ENCODE measurements at regions not wholly inside any gene's neighbourhood (a gene's known extent, or its start where the extent isn't known, plus 50 kb on each side); places are given as distances from the start of the nearest gene placed in this dataset.

- Histone ChIP-seq H4K20me1 (ENCODE audit: insufficient read depth, low read length) (no peaks in the 10 kb centered on the region), H3K27ac (ENCODE audit: low read length) (no peak overlapping the region), H3K79me2 (ENCODE audit: low read length) (no peaks in the 10 kb centered on the region), H3K4me3 (ENCODE audit: low read length) (no peak overlapping the region), H3K4me1 (ENCODE audit: low read length) (no peaks in the 10 kb centered on the region), H3K27me3 (ENCODE audit: low read depth, low read length) (no peaks in the 10 kb centered on the region), H3K36me3 (replicated peaks; ENCODE audit: low read depth, low read length) (no peaks in the 10 kb centered on the region), H2AFZ (ENCODE audit: low read depth, low read length) (no peak overlapping the region), H3K4me2 (ENCODE audit: low read length) (no peak overlapping the region), H3K9me3 (ENCODE audit: insufficient read depth, low read length) (no peaks in the 10 kb centered on the region), H3K9ac (ENCODE audit: low read length) (no peak overlapping the region)
- TF ChIP-seq, protein P1, sequence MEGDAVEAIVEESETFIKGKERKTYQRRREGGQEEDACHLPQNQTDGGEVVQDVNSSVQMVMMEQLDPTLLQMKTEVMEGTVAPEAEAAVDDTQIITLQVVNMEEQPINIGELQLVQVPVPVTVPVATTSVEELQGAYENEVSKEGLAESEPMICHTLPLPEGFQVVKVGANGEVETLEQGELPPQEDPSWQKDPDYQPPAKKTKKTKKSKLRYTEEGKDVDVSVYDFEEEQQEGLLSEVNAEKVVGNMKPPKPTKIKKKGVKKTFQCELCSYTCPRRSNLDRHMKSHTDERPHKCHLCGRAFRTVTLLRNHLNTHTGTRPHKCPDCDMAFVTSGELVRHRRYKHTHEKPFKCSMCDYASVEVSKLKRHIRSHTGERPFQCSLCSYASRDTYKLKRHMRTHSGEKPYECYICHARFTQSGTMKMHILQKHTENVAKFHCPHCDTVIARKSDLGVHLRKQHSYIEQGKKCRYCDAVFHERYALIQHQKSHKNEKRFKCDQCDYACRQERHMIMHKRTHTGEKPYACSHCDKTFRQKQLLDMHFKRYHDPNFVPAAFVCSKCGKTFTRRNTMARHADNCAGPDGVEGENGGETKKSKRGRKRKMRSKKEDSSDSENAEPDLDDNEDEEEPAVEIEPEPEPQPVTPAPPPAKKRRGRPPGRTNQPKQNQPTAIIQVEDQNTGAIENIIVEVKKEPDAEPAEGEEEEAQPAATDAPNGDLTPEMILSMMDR (IDR thresholded peaks at IDR 0.05; ENCODE audit: low read depth, low read length): no peak
- TF ChIP-seq EZH2phosphoT487 (IDR thresholded peaks at IDR 0.05; ENCODE audit: low read depth): no peak
These were observed 131.8 kb upstream of the LIMCH1 start for GRCh38 chr4:41406113-41406516.

GRCh38 chr4:41408150-41408549 is 129.8 kb upstream of the LIMCH1 start:
- Histone ChIP-seq H3K79me2 (ENCODE audit: low read length) (no peaks in the 10 kb centered on the region), H3K9me3 (ENCODE audit: insufficient read depth, low read length) (no peaks in the 10 kb centered on the region), H3K4me1 (ENCODE audit: low read length) (no peaks in the 10 kb centered on the region), H3K4me2 (ENCODE audit: low read length) (no peak overlapping the region), H3K27me3 (ENCODE audit: low read depth, low read length) (no peaks in the 10 kb centered on the region), H3K27ac (ENCODE audit: low read length) (no peak overlapping the region), H3K4me3 (ENCODE audit: low read length) (no peak overlapping the region), H2AFZ (ENCODE audit: low read depth, low read length) (no peak overlapping the region), H4K20me1 (ENCODE audit: insufficient read depth, low read length) (no peaks in the 10 kb centered on the region), H3K9ac (ENCODE audit: low read length) (no peak overlapping the region), H3K36me3 (replicated peaks; ENCODE audit: low read depth, low read length) (no peaks in the 10 kb centered on the region)
- no peak for TF ChIP-seq EZH2phosphoT487 (IDR thresholded peaks at IDR 0.05; ENCODE audit: low read depth)
- TF ChIP-seq, protein P1 (IDR thresholded peaks at IDR 0.05; ENCODE audit: low read depth, low read length): no peak

- Histone ChIP-seq H3K4me2 (ENCODE audit: low read length) (no peak overlapping the region), H3K4me3 (ENCODE audit: low read length) (no peak overlapping the region), H3K9me3 (ENCODE audit: insufficient read depth, low read length) (no peaks in the 10 kb centered on the region), H3K27me3 (ENCODE audit: low read depth, low read length) (no peaks in the 10 kb centered on the region), H3K27ac (ENCODE audit: low read length) (no peak overlapping the region), H3K36me3 (replicated peaks; ENCODE audit: low read depth, low read length) (no peaks in the 10 kb centered on the region), H3K9ac (ENCODE audit: low read length) (no peak overlapping the region), H3K4me1 (ENCODE audit: low read length) (no peaks in the 10 kb centered on the region), H3K79me2 (ENCODE audit: low read length) (no peaks in the 10 kb centered on the region), H2AFZ (ENCODE audit: low read depth, low read length) (no peak overlapping the region), H4K20me1 (ENCODE audit: insufficient read depth, low read length) (no peaks in the 10 kb centered on the region)
- no peak for TF ChIP-seq EZH2phosphoT487 (IDR thresholded peaks at IDR 0.05; ENCODE audit: low read depth)
- TF ChIP-seq, protein P1 (IDR thresholded peaks at IDR 0.05; ENCODE audit: low read depth, low read length): no peak
These were observed 128.9 kb upstream of the LIMCH1 start for GRCh38 chr4:41408859-41409593.

DNA sequence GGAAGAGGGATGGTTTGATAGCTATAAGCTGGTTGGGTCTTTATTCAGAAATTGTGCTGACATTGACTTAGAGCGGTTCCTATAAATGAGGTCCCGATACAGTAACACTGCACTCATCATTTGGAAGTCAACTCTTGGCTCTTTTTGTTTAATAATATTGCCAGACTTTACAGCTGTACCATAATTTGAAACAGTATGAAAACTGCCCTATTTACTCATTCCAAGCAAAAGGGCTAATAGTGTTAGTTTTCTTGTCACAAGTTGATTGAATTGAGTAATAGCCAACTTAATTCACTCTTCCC is 128.4 kb upstream of the LIMCH1 start:
- no peak overlapping the region for H2AFZ ChIP-seq (ENCODE audit: low read depth, low read length)
- H3K79me2 ChIP-seq (ENCODE audit: low read length): no peaks in the 10 kb centered on the region
- H3K36me3 ChIP-seq (replicated peaks; ENCODE audit: low read depth, low read length): no peaks in the 10 kb centered on the region
- no peak overlapping the region for H3K27ac ChIP-seq (ENCODE audit: low read length)
- H3K9me3 ChIP-seq (ENCODE audit: insufficient read depth, low read length): no peaks in the 10 kb centered on the region
- no peak overlapping the region for H3K4me3 ChIP-seq (ENCODE audit: low read length)
- H3K27me3 ChIP-seq (ENCODE audit: low read depth, low read length): no peaks in the 10 kb centered on the region
- no peak overlapping the region for H3K4me2 ChIP-seq (ENCODE audit: low read length)
- H4K20me1 ChIP-seq (ENCODE audit: insufficient read depth, low read length): no peaks in the 10 kb centered on the region
- H3K4me1 ChIP-seq (ENCODE audit: low read length): no peaks in the 10 kb centered on the region
- TF ChIP-seq EZH2phosphoT487 (IDR thresholded peaks at IDR 0.05; ENCODE audit: low read depth): no peak
- TF ChIP-seq, protein P1 (IDR thresholded peaks at IDR 0.05; ENCODE audit: low read depth, low read length): no peak
- H3K9ac ChIP-seq (ENCODE audit: low read length): no peak overlapping the region

All from OCI-LY3 (cell line).